Neural cell (in vitro differentiated cells): ENCODE measurements at regions not wholly inside any gene's neighbourhood (a gene's known extent, or its start where the extent isn't known, plus 50 kb on each side); places are given as distances from the start of the nearest gene placed in this dataset.

Experiments used
- H2AFZ ChIP-seq: fragments of 200-600, 300-800 bp; sonication (generic), shearing (Covaris generic); 2 replicates; pipeline ENCODE4 v1.6.0; 2014; ENCODE audit warnings: low read depth, mild to moderate bottlenecking, antibody characterized with exemption, low read length, moderate library complexity
- H3F3A ChIP-seq: fragments of 200-600 bp; shearing (Covaris generic); 2 replicates; pipeline ENCODE4 v1.6.1; 2016; ENCODE audit warnings: mild to moderate bottlenecking, moderate library complexity, mixed read lengths, antibody characterized with exemption, low read length; ENCODE audit not compliant: insufficient read depth, poor library complexity, severe bottlenecking
- H3K27ac ChIP-seq: fragments of 200-600, 300-800 bp; sonication (generic), shearing (Covaris generic); 2 replicates; pipeline ENCODE4 v1.5.1; 2014; ENCODE audit warnings: mild to moderate bottlenecking, low read length, moderate library complexity
- H3K27me3 ChIP-seq: fragments of 300-800, 200-600 bp; sonication (generic), shearing (Covaris generic); 2 replicates; pipeline ENCODE4 v1.6.0; 2014; ENCODE audit warnings: mild to moderate bottlenecking, low read depth, low read length, moderate library complexity; ENCODE audit not compliant: insufficient read depth
- H3K36me3 ChIP-seq: fragments of 300-800, 200-600 bp; sonication (generic), shearing (Covaris generic); 2 replicates; pipeline ENCODE4 v1.5.1; 2014; ENCODE audit warnings: mild to moderate bottlenecking, antibody characterized with exemption, low read length, moderate library complexity; ENCODE audit not compliant: insufficient read depth
- H3K4me2 ChIP-seq: fragments of 300-800, 200-600 bp; sonication (generic), shearing (Covaris generic); 2 replicates; pipeline ENCODE4 v1.6.0; 2014; ENCODE audit warnings: mild to moderate bottlenecking, low read length
- H3K4me3 ChIP-seq: fragments of 300-800, 200-600 bp; sonication (generic), shearing (Covaris generic); 2 replicates; pipeline ENCODE4 v1.5.1; 2014; ENCODE audit warnings: mild to moderate bottlenecking, low read length, moderate library complexity
- H3K79me2 ChIP-seq: fragments of 200-600 bp; shearing (Covaris generic); replicated peaks from 2 replicates; pipeline ENCODE4 v1.6.0; 2014; ENCODE audit warnings: mild to moderate bottlenecking, low read length, moderate library complexity; ENCODE audit not compliant: insufficient read depth
- H3K9ac ChIP-seq: fragments of 300-800, 200-600 bp; sonication (generic), shearing (Covaris generic); 2 replicates; pipeline ENCODE4 v1.6.1; 2016; ENCODE audit warnings: mild to moderate bottlenecking, low read length, mixed read lengths
- H3K9me2 ChIP-seq: fragments of 200-600 bp; shearing (Covaris generic); 2 replicates; pipeline ENCODE4 v1.6.1; 2016; ENCODE audit warnings: mild to moderate bottlenecking, low read length, mixed read lengths; ENCODE audit not compliant: insufficient read depth
- H3K9me3 ChIP-seq: fragments of 200-600, 300-800 bp; sonication (generic), shearing (Covaris generic); 2 replicates; pipeline ENCODE4 v1.6.1; 2016; ENCODE audit warnings: mild to moderate bottlenecking, mixed run types, low read length, moderate library complexity, mixed read lengths
- H4K20me1 ChIP-seq: fragments of 200-600 bp; shearing (Covaris generic); 2 replicates; pipeline ENCODE4 v1.6.1; 2016; ENCODE audit warnings: mild to moderate bottlenecking, mixed run types; ENCODE audit not compliant: insufficient read depth
- CTCF ChIP-seq: fragments of 450-650 bp; IDR thresholded peaks from 2 replicates; pipeline ENCODE4 v1.5.1; 2014; ENCODE audit warnings: antibody characterized with exemption, mild to moderate bottlenecking, moderate library complexity; ENCODE audit not compliant: poor library complexity, severe bottlenecking
- EP300 ChIP-seq: fragments of 450-650 bp; conservative IDR thresholded peaks from 2 replicates; pipeline ENCODE4 v1.6.1; 2014; ENCODE audit warnings: antibody characterized with exemption, mild to moderate bottlenecking, moderate library complexity; ENCODE audit not compliant: poor library complexity, severe bottlenecking
- EZH2 ChIP-seq: fragments of 200-600, 300-800 bp; shearing (Covaris generic), sonication (generic); IDR thresholded peaks from 2 replicates; pipeline ENCODE4 v1.6.1; 2014; ENCODE audit warnings: antibody characterized with exemption, low read length, borderline replicate concordance, mild to moderate bottlenecking; ENCODE audit not compliant: insufficient read depth, poor library complexity, severe bottlenecking
- MXI1 ChIP-seq: fragments of 450-650 bp; conservative IDR thresholded peaks from 2 replicates; pipeline ENCODE4 v1.6.1; 2014; ENCODE audit warnings: antibody characterized with exemption, mild to moderate bottlenecking; ENCODE audit not compliant: poor library complexity, severe bottlenecking
- POLR2AphosphoS5 ChIP-seq: IDR thresholded peaks from 2 replicates; pipeline ENCODE4 v1.6.1; 2012
- RAD21 ChIP-seq: fragments of 450-650 bp; conservative IDR thresholded peaks from 2 replicates; pipeline ENCODE4 v1.6.1; 2014; ENCODE audit warnings: antibody characterized with exemption, mild to moderate bottlenecking, moderate library complexity
- REST ChIP-seq: IDR thresholded peaks from 2 replicates; pipeline ENCODE4 v1.6.1; 2012; ENCODE audit warnings: borderline replicate concordance
- SMC3 ChIP-seq: fragments of 450-650 bp; conservative IDR thresholded peaks from 2 replicates; pipeline ENCODE4 v1.6.1; 2014; ENCODE audit warnings: antibody characterized with exemption, mild to moderate bottlenecking, moderate library complexity; ENCODE audit not compliant: poor library complexity
- TAF1 ChIP-seq: IDR thresholded peaks from 2 replicates; pipeline ENCODE4 v1.6.1; 2012; ENCODE audit warnings: low read depth

- Histone ChIP-seq H4K20me1 (no peaks in the 10 kb centered on the region), H3K4me2 (no peak overlapping the region), H3K27ac (no peak overlapping the region), H2AFZ (no peak overlapping the region), H3K9me2 (no peaks in the 10 kb centered on the region), H3K9me3 (no peaks in the 10 kb centered on the region), H3K4me3 (no peak overlapping the region), H3K36me3 (no peaks in the 10 kb centered on the region), H3K27me3 (no peaks in the 10 kb centered on the region), H3K79me2 (no peaks in the 10 kb centered on the region), H3K9ac (no peak overlapping the region), H3F3A (no peaks in the 10 kb centered on the region)
- TF ChIP-seq MXI1, result no peak
- no peak for TF ChIP-seq EP300
- TF ChIP-seq CTCF, result no peak
- no peak for TF ChIP-seq TAF1
- no peak for TF ChIP-seq POLR2AphosphoS5
- no peak for TF ChIP-seq RAD21
- TF ChIP-seq SMC3, result no peak
These were observed 232.7 kb upstream of the CDH4 start for GRCh38 chr20:61019322-61019721.

- Histone ChIP-seq H3K9ac (no peak overlapping the region), H3K4me3 (no peak overlapping the region), H3K27ac (no peak overlapping the region), H3F3A (no peaks in the 10 kb centered on the region), H3K79me2 (no peaks in the 10 kb centered on the region), H3K4me2 (no peak overlapping the region), H3K9me2 (no peaks in the 10 kb centered on the region), H3K27me3 (no peaks in the 10 kb centered on the region), H2AFZ (no peak overlapping the region), H3K36me3 (no peaks in the 10 kb centered on the region), H3K9me3 (no peaks in the 10 kb centered on the region), H4K20me1 (no peaks in the 10 kb centered on the region)
- TF ChIP-seq POLR2AphosphoS5, result no peak
- TF ChIP-seq SMC3, result no peak
- TF ChIP-seq EP300, result no peak
- no peak for TF ChIP-seq EZH2
- TF ChIP-seq CTCF, result no peak
- no peak for TF ChIP-seq REST
- TF ChIP-seq TAF1, result no peak
- TF ChIP-seq MXI1, result no peak
- TF ChIP-seq RAD21, result no peak
These were observed 228.4 kb upstream of the CDH4 start for GRCh38 chr20:61023612-61024011.
